Jurkat, Clone E6-1 (cell line): ENCODE measurements at regions not wholly inside any gene's neighbourhood (a gene's known extent, or its start where the extent isn't known, plus 50 kb on each side); places are given as distances from the start of the nearest gene placed in this dataset.
"Not testable (repeated sequence)": the region's sequence is repeated elsewhere in the genome, so short reads cannot be mapped to it uniquely, and the experiment has no call there.

Experiments used
- DNase-seq: peaks from one replicate; pipeline ENCODE4 v3.0.0-alpha.2; 2011; ENCODE audit warnings: low read depth, low spot score
- H3K4me3 ChIP-seq: 2 replicates; pipeline ENCODE4 v1.5.1; 2011; ENCODE audit warnings: mild to moderate bottlenecking, low read length, control low read depth, moderate library complexity

GRCh38 chr6:170044836-170045562 is 245.9 kb downstream of the DLL1 start:
- H3K4me3 ChIP-seq, result no peak overlapping the region
- DNase-seq, result no peak

- DNase-seq, result no peak
- no peak overlapping the region for H3K4me3 ChIP-seq
These were observed 246.7 kb downstream of the DLL1 start for GRCh38 chr6:170043881-170044790.

- DNase-seq, result no peak
- no peak overlapping the region for H3K4me3 ChIP-seq
These were observed 247.6 kb downstream of the DLL1 start for GRCh38 chr6:170043150-170043819.

GRCh38 chr6:170042596-170043118 is 248.2 kb downstream of the DLL1 start:
- no peak overlapping the region for H3K4me3 ChIP-seq
- no peak for DNase-seq

GRCh38 chr6:170042123-170042522 is 248.8 kb downstream of the DLL1 start:
- DNase-seq, result no peak
- no peak overlapping the region for H3K4me3 ChIP-seq

- DNase-seq, result no peak
- no peak overlapping the region for H3K4me3 ChIP-seq
These were observed 249.4 kb downstream of the DLL1 start for GRCh38 chr6:170041526-170041925.

- DNase-seq, result no peak
- H3K4me3 ChIP-seq, result no peak overlapping the region
These were observed 250.0 kb downstream of the DLL1 start for GRCh38 chr6:170040906-170041305.

GRCh38 chr6:170040115-170040500 is 250.8 kb downstream of the DLL1 start:
- DNase-seq, result no peak
- H3K4me3 ChIP-seq, result no peak overlapping the region

GRCh38 chr6:170039156-170040114 is 251.4 kb downstream of the DLL1 start:
- H3K4me3 ChIP-seq, result no peak overlapping the region
- no peak for DNase-seq

GRCh38 chr6:170038708-170039107 is 252.2 kb downstream of the DLL1 start:
- no peak for DNase-seq
- no peak overlapping the region for H3K4me3 ChIP-seq

- no peak for DNase-seq
- H3K4me3 ChIP-seq, result no peak overlapping the region
These were observed 252.6 kb downstream of the DLL1 start for GRCh38 chr6:170038251-170038650.

- no peak for DNase-seq
- H3K4me3 ChIP-seq, result no peak overlapping the region
These were observed 253.2 kb downstream of the DLL1 start for GRCh38 chr6:170037541-170038250.

GRCh38 chr6:170036916-170037315 is 254.0 kb downstream of the DLL1 start:
- DNase-seq, result no peak
- H3K4me3 ChIP-seq, result no peak overlapping the region

- not testable (repeated sequence) for DNase-seq, H3K4me3 ChIP-seq
These were observed 254.5 kb downstream of the DLL1 start for GRCh38 chr6:170036367-170036766.

- no peak overlapping the region for H3K4me3 ChIP-seq
- DNase-seq, result no peak
These were observed 255.0 kb downstream of the DLL1 start for GRCh38 chr6:170035901-170036304.

- no peak for DNase-seq
- H3K4me3 ChIP-seq, result no peak overlapping the region
These were observed 255.8 kb downstream of the DLL1 start for GRCh38 chr6:170035044-170035443.

- no peak overlapping the region for H3K4me3 ChIP-seq
- DNase-seq, result no peak
These were observed 256.6 kb downstream of the DLL1 start for GRCh38 chr6:170034294-170034693.

GRCh38 chr6:170033666-170034065 is 257.2 kb downstream of the DLL1 start:
- no peak for DNase-seq
- H3K4me3 ChIP-seq, result no peak overlapping the region
